ENCODE measurements at regions not wholly inside any gene's neighbourhood (a gene's known extent, or its start where the extent isn't known, plus 50 kb on each side); places are given as distances from the start of the nearest gene placed in this dataset.
A peak's percentile ranks its signal among the peaks of the same experiment; 100 is the strongest.

DNA sequence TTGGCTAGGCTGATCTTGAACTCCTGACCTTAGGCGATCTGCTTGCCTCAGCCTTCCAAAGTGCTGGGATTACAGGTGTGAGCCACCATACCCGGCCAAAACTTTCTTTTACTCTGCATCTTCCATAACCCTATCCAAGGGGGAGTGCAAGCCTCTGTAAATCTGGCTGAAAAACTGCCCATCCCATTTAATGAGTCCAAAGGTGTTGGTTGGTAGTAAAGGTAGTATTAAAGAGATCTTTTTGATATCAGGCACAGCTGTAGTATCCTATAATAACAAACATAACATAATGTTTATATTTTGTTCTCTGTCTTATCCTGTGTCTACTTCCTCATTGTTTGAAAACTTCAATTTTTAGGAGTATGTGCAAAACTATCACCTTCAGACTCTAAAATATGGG, 559.8 kb upstream of the ATXN8OS start:
- no peaks in the 10 kb centered on the region for H3K4me1 ChIP-seq
- intact Hi-C loops (cut with DNase I): no loop called here
- TF ChIP-seq, protein P1, sequence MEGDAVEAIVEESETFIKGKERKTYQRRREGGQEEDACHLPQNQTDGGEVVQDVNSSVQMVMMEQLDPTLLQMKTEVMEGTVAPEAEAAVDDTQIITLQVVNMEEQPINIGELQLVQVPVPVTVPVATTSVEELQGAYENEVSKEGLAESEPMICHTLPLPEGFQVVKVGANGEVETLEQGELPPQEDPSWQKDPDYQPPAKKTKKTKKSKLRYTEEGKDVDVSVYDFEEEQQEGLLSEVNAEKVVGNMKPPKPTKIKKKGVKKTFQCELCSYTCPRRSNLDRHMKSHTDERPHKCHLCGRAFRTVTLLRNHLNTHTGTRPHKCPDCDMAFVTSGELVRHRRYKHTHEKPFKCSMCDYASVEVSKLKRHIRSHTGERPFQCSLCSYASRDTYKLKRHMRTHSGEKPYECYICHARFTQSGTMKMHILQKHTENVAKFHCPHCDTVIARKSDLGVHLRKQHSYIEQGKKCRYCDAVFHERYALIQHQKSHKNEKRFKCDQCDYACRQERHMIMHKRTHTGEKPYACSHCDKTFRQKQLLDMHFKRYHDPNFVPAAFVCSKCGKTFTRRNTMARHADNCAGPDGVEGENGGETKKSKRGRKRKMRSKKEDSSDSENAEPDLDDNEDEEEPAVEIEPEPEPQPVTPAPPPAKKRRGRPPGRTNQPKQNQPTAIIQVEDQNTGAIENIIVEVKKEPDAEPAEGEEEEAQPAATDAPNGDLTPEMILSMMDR (IDR thresholded peaks at IDR 0.05): no peak
- no peak for TF ChIP-seq POLR2A (IDR thresholded peaks at IDR 0.05)
- no peaks in the 10 kb centered on the region for H3K9me3 ChIP-seq
- H3K27me3 ChIP-seq: no peaks in the 10 kb centered on the region
- H3K36me3 ChIP-seq: no peaks in the 10 kb centered on the region
- H3K27ac ChIP-seq: no peak overlapping the region
- H3K4me3 ChIP-seq (replicated peaks in 1 of 3): no peak overlapping the region
- 85 to 89% methylated on average over 2 of the region's 2 CpGs for WGBS, 2 donors
- DNase-seq: no peak

DNA sequence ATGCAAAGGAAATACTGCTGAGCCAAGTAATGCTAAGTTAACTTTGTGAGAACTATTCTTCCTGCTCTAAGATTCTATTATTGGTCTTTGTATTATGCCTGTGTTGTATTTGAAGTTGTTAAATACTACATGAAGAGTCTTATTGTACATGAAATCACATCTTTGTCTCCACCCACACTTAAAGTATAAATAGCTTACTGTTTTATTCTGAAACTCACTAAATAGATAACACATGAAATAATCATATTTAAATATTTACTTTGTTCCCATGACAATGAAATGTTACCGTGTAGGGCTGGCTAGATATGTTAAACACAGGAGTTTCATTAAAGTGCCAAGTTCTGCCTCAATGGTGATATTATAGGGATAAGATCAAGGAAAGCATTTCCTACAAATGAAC, 562.1 kb upstream of the ATXN8OS start:
- H3K4me1 ChIP-seq: no peaks in the 10 kb centered on the region
- H3K27ac ChIP-seq: no peak overlapping the region
- no peak for DNase-seq
- no peaks in the 10 kb centered on the region for H3K27me3 ChIP-seq
- 49 to 71% methylated on average over 1 of the region's 1 CpG for WGBS, 2 donors
- no peak for TF ChIP-seq POLR2A (IDR thresholded peaks at IDR 0.05)
- TF ChIP-seq, protein P1 (IDR thresholded peaks at IDR 0.05): no peak
- no peaks in the 10 kb centered on the region for H3K9me3 ChIP-seq
- intact Hi-C loops (cut with DNase I): no loop called here
- H3K36me3 ChIP-seq: no peaks in the 10 kb centered on the region
- no peak overlapping the region for H3K4me3 ChIP-seq (replicated peaks in 1 of 3)

DNA sequence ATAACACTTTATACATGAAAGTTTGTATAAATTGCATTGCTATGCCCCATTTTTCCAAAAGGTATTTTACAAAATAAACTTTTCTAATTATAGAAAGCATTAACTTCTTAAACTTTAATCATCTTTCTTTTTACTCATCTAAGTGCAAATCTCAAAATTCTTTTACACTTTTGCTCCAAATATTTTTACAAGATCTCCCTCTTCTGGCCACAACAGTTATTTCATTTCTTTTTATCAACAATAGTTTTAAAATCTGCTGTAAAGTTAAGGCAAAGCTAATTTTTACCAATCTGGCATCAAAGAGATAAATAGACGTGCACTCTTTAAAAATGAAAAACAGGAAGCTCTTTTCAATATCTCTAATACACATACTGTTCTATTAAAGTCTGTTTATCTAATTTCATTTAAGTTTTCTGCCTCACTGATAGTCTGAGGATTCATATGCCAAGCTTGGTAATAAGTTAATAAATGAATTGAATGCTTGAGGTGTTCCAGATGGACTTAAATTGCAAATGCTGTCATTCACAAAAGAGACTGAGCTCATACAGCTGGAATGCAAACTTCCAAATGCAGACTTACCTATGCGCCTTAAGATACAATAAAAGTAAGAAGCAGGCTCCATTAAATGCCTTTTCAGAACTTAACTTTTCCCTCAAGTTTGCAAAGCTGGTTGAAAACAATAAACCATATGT, 583.0 kb upstream of the ATXN8OS start:
- no peak for DNase-seq
- Histone ChIP-seq H3K27me3 (no peaks in the 10 kb centered on the region), H3K9me3 (no peaks in the 10 kb centered on the region), H3K4me1 (no peaks in the 10 kb centered on the region), H3K36me3 (no peaks in the 10 kb centered on the region), H3K27ac (no peak overlapping the region), H3K4me3 (replicated peaks in 1 of 3) (no peak overlapping the region)
- TF ChIP-seq POLR2A (IDR thresholded peaks at IDR 0.05): no peak
- TF ChIP-seq, protein P1 (IDR thresholded peaks at IDR 0.05): peak in 1 of 6 experiments; percentile 27
- 61 to 70% methylated on average over 2 of the region's 2 CpGs for WGBS, 2 donors
- intact Hi-C loops (cut with DNase I): no loop called here

DNA sequence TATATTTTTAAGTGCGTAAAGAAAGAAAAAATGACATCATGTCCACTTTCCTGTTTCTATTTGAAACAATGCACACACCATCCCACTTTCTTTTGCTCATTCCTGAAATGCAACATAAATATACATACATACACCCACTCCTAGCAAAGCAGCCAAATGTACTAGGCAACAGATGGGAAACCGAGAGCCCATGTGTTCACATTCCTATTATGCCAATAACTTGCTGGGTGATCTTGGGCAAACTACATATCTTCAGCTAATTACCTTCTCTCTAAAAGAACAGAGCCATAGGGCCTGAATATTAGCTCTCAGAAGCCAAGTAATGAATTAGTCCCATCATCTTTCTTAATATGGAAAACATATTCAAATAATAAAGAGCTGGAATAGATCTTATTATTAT, 610.6 kb upstream of the ATXN8OS start:
- Histone ChIP-seq H3K36me3 (no peaks in the 10 kb centered on the region), H3K27ac (no peak overlapping the region), H3K4me1 (no peaks in the 10 kb centered on the region), H3K9me3 (no peaks in the 10 kb centered on the region), H3K27me3 (no peaks in the 10 kb centered on the region), H3K4me3 (replicated peaks in 1 of 3) (no peak overlapping the region)
- intact Hi-C loops (cut with DNase I): no loop called here
- DNase-seq: no peak
- WGBS, 2 donors: 81 to 90% methylated on average over 2 of the region's 2 CpGs
- TF ChIP-seq, protein P1 (IDR thresholded peaks at IDR 0.05): no peak
- TF ChIP-seq POLR2A (IDR thresholded peaks at IDR 0.05): no peak

DNA sequence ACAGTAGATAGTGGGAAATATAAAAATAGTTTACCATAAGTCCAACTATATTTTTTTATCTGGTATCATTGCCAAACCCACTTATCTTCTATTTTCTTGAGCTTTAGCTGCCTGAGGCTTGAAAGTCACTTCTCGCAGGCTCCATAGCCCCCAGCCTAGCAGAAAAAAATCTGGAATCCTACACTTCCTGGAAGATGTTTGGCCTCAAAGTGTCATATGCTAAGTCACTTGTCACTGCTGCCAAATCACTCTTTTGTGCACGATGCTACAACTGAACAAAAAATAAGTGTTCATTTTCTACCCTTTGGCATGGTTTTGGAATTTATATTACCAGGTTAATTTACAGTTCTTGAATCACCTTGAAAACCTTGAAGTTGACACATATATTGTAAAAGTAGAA, 612.5 kb upstream of the ATXN8OS start:
- no peak for DNase-seq
- no peak overlapping the region for H3K4me3 ChIP-seq (replicated peaks in 1 of 3)
- H3K27ac ChIP-seq: no peak overlapping the region
- WGBS, 2 donors: 64 to 81% methylated on average over 2 of the region's 2 CpGs
- TF ChIP-seq, protein P1 (IDR thresholded peaks at IDR 0.05): no peak
- no peak for TF ChIP-seq POLR2A (IDR thresholded peaks at IDR 0.05)
- no peaks in the 10 kb centered on the region for H3K36me3 ChIP-seq
- H3K4me1 ChIP-seq: no peaks in the 10 kb centered on the region
- intact Hi-C loops (cut with DNase I): no loop called here
- H3K27me3 ChIP-seq: no peaks in the 10 kb centered on the region
- no peaks in the 10 kb centered on the region for H3K9me3 ChIP-seq
